PC-9 (cell line): ENCODE measurements at regions not wholly inside any gene's neighbourhood (a gene's known extent, or its start where the extent isn't known, plus 50 kb on each side); places are given as distances from the start of the nearest gene placed in this dataset.

Experiments
- BruUV-seq: library from RNA; stranded (reverse); fragments of 400-500 nt; replicated peaks from 2 replicates; lab custom pipeline; 2021; lab: Mats Ljungman, UMichigan
- CTCF ChIA-PET: fragments of 300-600 bp; sonication (Branson Sonifier 250); formaldehyde crosslinking; loops from one replicate; lab custom pipeline; 2022; ENCODE audit warnings: antibody characterized with exemption; lab: Charles Lee
- POLR2A ChIA-PET: fragments of 300-600 bp; sonication (Branson Sonifier 250); formaldehyde crosslinking; loops from one replicate; lab custom pipeline; 2022; ENCODE audit warnings: antibody characterized with exemption; ENCODE audit not compliant: unreplicated experiment; lab: Charles Lee
- DNase-seq, 2 experiments: peaks; one replicate each; pipeline versions ENCODE4 v3.0.0 to v3.0.0-alpha.2; 2015 to 2022; ENCODE audit warnings: mixed read lengths in 1 of 2
- H2AFZ ChIP-seq: fragments of 200-600 bp; sonication (generic); 2 replicates; pipeline ENCODE4 v1.8.1; 2017; ENCODE audit warnings: antibody characterized with exemption
- H3F3A ChIP-seq: fragments of 200-600 bp; sonication (generic); 2 replicates; pipeline ENCODE4 v1.8.1; 2017; ENCODE audit warnings: antibody characterized with exemption, mild to moderate bottlenecking, low read depth; ENCODE audit not compliant: insufficient read depth
- H3K27ac ChIP-seq: fragments of 200-600 bp; sonication (generic); 2 replicates; pipeline ENCODE4 v1.6.1; 2016; ENCODE audit warnings: mixed run types
- H3K27me3 ChIP-seq: fragments of 200-600 bp; sonication (generic); 2 replicates; pipeline ENCODE4 v1.6.1; 2016; ENCODE audit warnings: low read depth, mixed run types; ENCODE audit not compliant: insufficient read depth
- H3K36me3 ChIP-seq: fragments of 200-600 bp; sonication (generic); 2 replicates; pipeline ENCODE4 v1.6.1; 2016; ENCODE audit warnings: low read depth, mixed run types
- H3K4me1 ChIP-seq: fragments of 200-600 bp; sonication (generic); replicated peaks from 2 replicates; pipeline ENCODE4 v1.6.1; 2016; ENCODE audit warnings: mixed run types; ENCODE audit not compliant: insufficient read depth
- H3K4me2 ChIP-seq: fragments of 200-600 bp; sonication (generic); 2 replicates; pipeline ENCODE4 v1.6.1; 2017; ENCODE audit warnings: mixed run types
- H3K4me3 ChIP-seq: fragments of 200-600 bp; sonication (generic); 2 replicates; pipeline ENCODE4 v1.6.1; 2016; ENCODE audit warnings: mixed run types
- H3K79me2 ChIP-seq: fragments of 200-600 bp; sonication (generic); 2 replicates; pipeline ENCODE4 v1.6.1; 2017; ENCODE audit warnings: low read depth, mixed run types
- H3K9me2 ChIP-seq: fragments of 200-600 bp; sonication (generic); 2 replicates; pipeline ENCODE4 v1.8.1; 2017; ENCODE audit warnings: mild to moderate bottlenecking; ENCODE audit not compliant: insufficient read depth
- H3K9me3 ChIP-seq: fragments of 200-600 bp; sonication (generic); 2 replicates; pipeline ENCODE4 v1.8.1; 2016; ENCODE audit warnings: low read depth; ENCODE audit not compliant: insufficient read depth
- H4K20me1 ChIP-seq: fragments of 200-600 bp; sonication (generic); 2 replicates; pipeline ENCODE4 v1.8.1; 2017; ENCODE audit not compliant: insufficient read depth
- CTCF ChIP-seq: fragments of 200-600 bp; sonication (generic); conservative IDR thresholded peaks from 2 replicates; pipeline ENCODE4 v1.6.1; 2017; ENCODE audit warnings: mixed run types, antibody characterized with exemption, mild to moderate bottlenecking, moderate library complexity
- EZH2 ChIP-seq: fragments of 200-600 bp; sonication (generic); IDR thresholded peaks from 2 replicates; pipeline ENCODE4 v1.8.0; 2017; ENCODE audit warnings: antibody characterized with exemption, low read depth
- intact Hi-C: fragments of 100-400 bp; cut with micrococcal nuclease; formaldehyde crosslinking; loops from one replicate; pipeline ENCODE4 v1.10.0; 2022; ENCODE audit not compliant: unreplicated experiment

- H3F3A ChIP-seq = no peaks in the 10 kb centered on the region
- no TSS peak for BruUV-seq
- no peak for TF ChIP-seq EZH2
- no peak for TF ChIP-seq CTCF
- H3K36me3 ChIP-seq = no peaks in the 10 kb centered on the region
- H3K4me3 ChIP-seq = no peak overlapping the region
- no peaks in the 10 kb centered on the region for H3K79me2 ChIP-seq
- H3K4me2 ChIP-seq = no peak overlapping the region
- H2AFZ ChIP-seq = no peak overlapping the region
- H3K27me3 ChIP-seq = peaks cover 33% of the 10 kb centered on the region
- POLR2A ChIA-PET = no interaction called here
- no peaks in the 10 kb centered on the region for H4K20me1 ChIP-seq
- no peaks in the 10 kb centered on the region for H3K9me3 ChIP-seq
- no peak for DNase-seq
- CTCF ChIA-PET = no interaction called here
- H3K27ac ChIP-seq = no peak overlapping the region
- no peaks in the 10 kb centered on the region for H3K4me1 ChIP-seq
- H3K9me2 ChIP-seq = no peaks in the 10 kb centered on the region
- intact Hi-C loops = no loop called here
These were observed 70.4 kb upstream of the GREM2 start for GRCh38 chr1:240682166-240682858.

DNA sequence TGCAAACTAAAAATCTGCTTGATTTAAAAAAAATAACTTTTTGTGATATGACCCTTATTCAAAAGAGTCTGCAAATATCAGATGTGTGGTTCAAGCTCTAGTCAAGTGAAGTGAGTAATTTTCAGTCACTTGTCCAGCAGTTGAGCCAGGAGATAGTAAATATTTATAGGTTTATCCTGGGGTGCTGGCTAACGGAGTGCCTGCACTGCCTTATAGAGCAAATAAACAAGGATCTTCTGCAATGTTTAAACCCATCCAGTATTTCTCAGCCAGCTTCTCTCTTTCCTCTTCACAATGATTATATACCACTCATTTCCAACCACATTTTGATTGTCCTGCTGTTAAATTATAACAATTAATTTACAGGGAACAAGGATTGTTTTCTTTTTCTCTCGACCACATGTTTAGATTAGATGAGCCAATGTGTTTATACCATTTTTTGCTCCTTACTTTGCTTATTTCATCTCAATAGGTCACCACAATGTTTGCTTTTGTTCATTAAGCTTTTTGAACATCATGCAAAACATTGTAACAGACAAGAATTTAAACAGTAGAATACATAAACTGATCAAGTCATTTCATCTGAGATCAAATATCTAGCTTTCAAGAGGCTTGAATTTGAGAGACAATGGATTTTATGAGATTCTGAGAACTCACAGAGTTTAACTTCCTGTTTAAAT is 60.3 kb upstream of the GREM2 start:
- Histone ChIP-seq H3K4me1 (no peaks in the 10 kb centered on the region), H3K9me2 (no peaks in the 10 kb centered on the region), H3K4me3 (no peak overlapping the region), H4K20me1 (no peaks in the 10 kb centered on the region), H3K79me2 (no peaks in the 10 kb centered on the region), H3F3A (no peaks in the 10 kb centered on the region), H2AFZ (no peak overlapping the region), H3K9me3 (no peaks in the 10 kb centered on the region; the same call in 1 of the 2 replicates), H3K27me3 (peaks cover 41% of the 10 kb centered on the region), H3K4me2 (no peak overlapping the region), H3K27ac (no peak overlapping the region), H3K36me3 (no peaks in the 10 kb centered on the region)
- ChIA-PET POLR2A (no interaction called here), CTCF (interaction anchor here (0.7 kb wide), 1 partner anchor 811 kb away, joined by 7 read pairs; no protein-coding TSS in a partner anchor)
- intact Hi-C loops = no loop called here
- no peak for DNase-seq
- TF ChIP-seq CTCF (no peak), EZH2 (no peak)
- BruUV-seq = no TSS peak

- Histone ChIP-seq H4K20me1 (no peaks in the 10 kb centered on the region), H3K79me2 (no peaks in the 10 kb centered on the region), H2AFZ (no peak overlapping the region), H3K27ac (no peak overlapping the region), H3K27me3 (peaks cover 21% of the 10 kb centered on the region; the same call in 1 of the 2 replicates), H3K9me2 (no peaks in the 10 kb centered on the region), H3K36me3 (no peaks in the 10 kb centered on the region), H3K4me3 (no peak overlapping the region), H3K4me2 (no peak overlapping the region), H3K9me3 (no peaks in the 10 kb centered on the region; the same call in 1 of the 2 replicates), H3K4me1 (no peaks in the 10 kb centered on the region), H3F3A (no peaks in the 10 kb centered on the region)
- BruUV-seq = no TSS peak
- intact Hi-C loops = no loop called here
- DNase-seq = no peak
- ChIA-PET POLR2A (no interaction called here), CTCF (no interaction called here)
- no peak for TF ChIP-seq EZH2
- TF ChIP-seq CTCF = no peak
These were observed 55.4 kb upstream of the GREM2 start for GRCh38 chr1:240667351-240667750.
